ENCODE measurements at regions not wholly inside any gene's neighbourhood (a gene's known extent, or its start where the extent isn't known, plus 50 kb on each side); places are given as distances from the start of the nearest gene placed in this dataset.

GRCh38 chr5:113900816-113901215 lies 387.3 kb downstream of the YTHDC2 start:
- TF ChIP-seq CTCF (IDR thresholded peaks at IDR 0.05; ENCODE audit: low read length), result no peak
- TF ChIP-seq EZH2 (IDR thresholded peaks at IDR 0.05; ENCODE audit: borderline replicate concordance, low read length), result no peak
